ENCODE measurements at regions not wholly inside any gene's neighbourhood (a gene's known extent, or its start where the extent isn't known, plus 50 kb on each side); places are given as distances from the start of the nearest gene placed in this dataset.

- Histone ChIP-seq H4K20me1 (ENCODE audit: insufficient read depth, low read length) (no peaks in the 10 kb centered on the region), H3K27me3 (ENCODE audit: insufficient read depth, low read length) (no peaks in the 10 kb centered on the region), H3K79me2 (ENCODE audit: insufficient read depth, low read length) (no peaks in the 10 kb centered on the region), H2AFZ (ENCODE audit: low read length) (no peak overlapping the region), H3K27ac (ENCODE audit: low read depth, low read length, poor library complexity, severe bottlenecking) (no peak overlapping the region), H3K36me3 (ENCODE audit: insufficient read depth, low read length) (no peaks in the 10 kb centered on the region), H3K9me3 (ENCODE audit: low read length) (no peaks in the 10 kb centered on the region), H3K9me2 (ENCODE audit: low read depth, low read length) (no peaks in the 10 kb centered on the region), H3K4me2 (ENCODE audit: low read length) (no peak overlapping the region), H3F3A (ENCODE audit: insufficient read depth, low read length) (no peaks in the 10 kb centered on the region), H3K4me3 (ENCODE audit: low read depth, low read length, poor library complexity, severe bottlenecking) (no peak overlapping the region), H3K9ac (ENCODE audit: low read length) (no peak overlapping the region), H3K4me1 (ENCODE audit: insufficient read depth, low read length, severe bottlenecking) (no peaks in the 10 kb centered on the region)
- TF ChIP-seq EZH2 (IDR thresholded peaks at IDR 0.05; ENCODE audit: borderline replicate concordance, low read length) (no peak), CTCF (IDR thresholded peaks at IDR 0.05; ENCODE audit: low read length) (no peak)
Measured at GRCh38 chr19:30317403-30317802, 54.8 kb upstream of the ZNF536 start.

GRCh38 chr19:30318261-30318660 is 53.9 kb upstream of the ZNF536 start:
- H3K4me2 ChIP-seq (ENCODE audit: low read length), result no peak overlapping the region
- no peaks in the 10 kb centered on the region for H4K20me1 ChIP-seq (ENCODE audit: insufficient read depth, low read length)
- H3K9ac ChIP-seq (ENCODE audit: low read length), result no peak overlapping the region
- H3K9me3 ChIP-seq (ENCODE audit: low read length), result no peaks in the 10 kb centered on the region
- H3K4me1 ChIP-seq (ENCODE audit: insufficient read depth, low read length, severe bottlenecking), result no peaks in the 10 kb centered on the region
- H3K79me2 ChIP-seq (ENCODE audit: insufficient read depth, low read length), result no peaks in the 10 kb centered on the region
- H2AFZ ChIP-seq (ENCODE audit: low read length), result no peak overlapping the region
- no peak overlapping the region for H3K27ac ChIP-seq (ENCODE audit: low read depth, low read length, poor library complexity, severe bottlenecking)
- no peaks in the 10 kb centered on the region for H3F3A ChIP-seq (ENCODE audit: insufficient read depth, low read length)
- no peak for TF ChIP-seq EZH2 (IDR thresholded peaks at IDR 0.05; ENCODE audit: borderline replicate concordance, low read length)
- no peaks in the 10 kb centered on the region for H3K27me3 ChIP-seq (ENCODE audit: insufficient read depth, low read length)
- no peak overlapping the region for H3K4me3 ChIP-seq (ENCODE audit: low read depth, low read length, poor library complexity, severe bottlenecking)
- no peaks in the 10 kb centered on the region for H3K9me2 ChIP-seq (ENCODE audit: low read depth, low read length)
- no peaks in the 10 kb centered on the region for H3K36me3 ChIP-seq (ENCODE audit: insufficient read depth, low read length)

- no peak overlapping the region for H3K27ac ChIP-seq (ENCODE audit: low read depth, low read length, poor library complexity, severe bottlenecking)
- no peak overlapping the region for H3K4me2 ChIP-seq (ENCODE audit: low read length)
- H3K36me3 ChIP-seq (ENCODE audit: insufficient read depth, low read length), result no peaks in the 10 kb centered on the region
- no peaks in the 10 kb centered on the region for H3K9me2 ChIP-seq (ENCODE audit: low read depth, low read length)
- H3K9ac ChIP-seq (ENCODE audit: low read length), result no peak overlapping the region
- no peaks in the 10 kb centered on the region for H3F3A ChIP-seq (ENCODE audit: insufficient read depth, low read length)
- H4K20me1 ChIP-seq (ENCODE audit: insufficient read depth, low read length), result no peaks in the 10 kb centered on the region
- H3K9me3 ChIP-seq (ENCODE audit: low read length), result no peaks in the 10 kb centered on the region
- TF ChIP-seq EZH2 (IDR thresholded peaks at IDR 0.05; ENCODE audit: borderline replicate concordance, low read length) (no peak), CTCF (IDR thresholded peaks at IDR 0.05; ENCODE audit: low read length) (no peak)
- H3K27me3 ChIP-seq (ENCODE audit: insufficient read depth, low read length), result no peaks in the 10 kb centered on the region
- H3K79me2 ChIP-seq (ENCODE audit: insufficient read depth, low read length), result no peaks in the 10 kb centered on the region
- no peak overlapping the region for H2AFZ ChIP-seq (ENCODE audit: low read length)
- H3K4me3 ChIP-seq (ENCODE audit: low read depth, low read length, poor library complexity, severe bottlenecking), result no peak overlapping the region
- no peaks in the 10 kb centered on the region for H3K4me1 ChIP-seq (ENCODE audit: insufficient read depth, low read length, severe bottlenecking)
Measured at GRCh38 chr19:30318936-30319335, 53.2 kb upstream of the ZNF536 start.

- H3K9me3 ChIP-seq (ENCODE audit: low read length), result no peaks in the 10 kb centered on the region
- H3K27me3 ChIP-seq (ENCODE audit: insufficient read depth, low read length), result no peaks in the 10 kb centered on the region
- no peaks in the 10 kb centered on the region for H3K4me1 ChIP-seq (ENCODE audit: insufficient read depth, low read length, severe bottlenecking)
Measured at GRCh38 chr19:30319411-30319810, 52.8 kb upstream of the ZNF536 start.

More at GRCh38 chr19:30319411-30319810, 52.8 kb upstream of the ZNF536 start:
- Histone ChIP-seq H3K4me3 (ENCODE audit: low read depth, low read length, poor library complexity, severe bottlenecking) (no peak overlapping the region), H3F3A (ENCODE audit: insufficient read depth, low read length) (no peaks in the 10 kb centered on the region), H3K27ac (ENCODE audit: low read depth, low read length, poor library complexity, severe bottlenecking) (no peak overlapping the region), H3K9ac (ENCODE audit: low read length) (no peak overlapping the region), H2AFZ (ENCODE audit: low read length) (no peak overlapping the region), H3K36me3 (ENCODE audit: insufficient read depth, low read length) (no peaks in the 10 kb centered on the region), H3K4me2 (ENCODE audit: low read length) (no peak overlapping the region), H4K20me1 (ENCODE audit: insufficient read depth, low read length) (no peaks in the 10 kb centered on the region), H3K9me2 (ENCODE audit: low read depth, low read length) (no peaks in the 10 kb centered on the region), H3K79me2 (ENCODE audit: insufficient read depth, low read length) (no peaks in the 10 kb centered on the region)
- TF ChIP-seq EZH2 (IDR thresholded peaks at IDR 0.05; ENCODE audit: borderline replicate concordance, low read length) (no peak), CTCF (IDR thresholded peaks at IDR 0.05; ENCODE audit: low read length) (no peak)
